Panc1 (cell line): ENCODE measurements at regions not wholly inside any gene's neighbourhood (a gene's known extent, or its start where the extent isn't known, plus 50 kb on each side); places are given as distances from the start of the nearest gene placed in this dataset.

Source experiments
- CTCF ChIP-seq: fragments of 450-650 bp; IDR thresholded peaks from 2 replicates; pipeline ENCODE4 v1.5.1; 2017; ENCODE audit warnings: mild to moderate bottlenecking
- POLR2AphosphoS5 ChIP-seq: IDR thresholded peaks from 2 replicates; pipeline ENCODE4 v1.6.1; 2012; ENCODE audit warnings: mild to moderate bottlenecking, low read depth, low read length, moderate library complexity
- REST ChIP-seq, 2 experiments: IDR thresholded peaks; 2 replicates each; pipeline ENCODE4 v1.6.1; 2011 to 2012; ENCODE audit warnings: low read depth in 2 of 2, control low read depth in 1 of 2, low read length in 1 of 2, mild to moderate bottlenecking in 1 of 2, moderate library complexity in 1 of 2; ENCODE audit not compliant: insufficient read depth in 1 of 2
- SIN3A ChIP-seq: IDR thresholded peaks from 2 replicates; pipeline ENCODE4 v1.6.1; 2012; ENCODE audit warnings: low read depth, mild to moderate bottlenecking, low read length, moderate library complexity, borderline replicate concordance; ENCODE audit not compliant: insufficient read depth

GRCh38 chr1:38337711-38338110 lies 291.1 kb upstream of the POU3F1 start:
- no peak for TF ChIP-seq POLR2AphosphoS5
- no peak for TF ChIP-seq CTCF
- no peak for TF ChIP-seq REST (IDR thresholded peaks at IDR 0.05; ENCODE audit: insufficient read depth in 1 of 2, low read depth in 2 of 2, low read length in 1 of 2)
- TF ChIP-seq SIN3A = no peak
